HG02642 (cell line): ENCODE measurements at regions not wholly inside any gene's neighbourhood (a gene's known extent, or its start where the extent isn't known, plus 50 kb on each side); places are given as distances from the start of the nearest gene placed in this dataset.
"Not testable (repeated sequence)": the region's sequence is repeated elsewhere in the genome, so short reads cannot be mapped to it uniquely, and the experiment has no call there.

Experiments
- ATAC-seq: cut with Tn5 transposase; IDR thresholded peaks from one replicate; pipeline ENCODE4 v1.9.1; 2021; ENCODE audit warnings: mild to moderate bottlenecking; ENCODE audit not compliant: unreplicated experiment, poor library complexity

DNA sequence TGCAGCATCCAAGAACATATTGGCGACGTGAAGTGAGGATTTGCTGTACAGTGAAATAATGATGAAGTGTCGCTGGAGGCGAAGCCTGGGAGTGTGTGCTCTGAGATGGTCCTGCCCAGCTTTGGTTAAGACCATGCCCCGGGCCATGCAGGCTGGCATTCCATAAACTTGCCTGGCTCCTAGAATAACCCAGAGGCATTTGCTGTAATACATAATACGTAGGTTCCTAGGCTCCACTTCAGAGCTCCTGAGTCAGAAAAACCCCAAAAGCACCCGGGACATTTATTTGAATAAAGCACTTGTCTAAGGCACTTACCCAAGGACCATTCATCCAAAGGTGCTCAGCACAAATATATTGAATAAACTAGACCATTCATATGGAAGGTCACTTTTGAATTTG lies 279.3 kb downstream of the ABCC12 start:
- ATAC-seq, result no peak

DNA sequence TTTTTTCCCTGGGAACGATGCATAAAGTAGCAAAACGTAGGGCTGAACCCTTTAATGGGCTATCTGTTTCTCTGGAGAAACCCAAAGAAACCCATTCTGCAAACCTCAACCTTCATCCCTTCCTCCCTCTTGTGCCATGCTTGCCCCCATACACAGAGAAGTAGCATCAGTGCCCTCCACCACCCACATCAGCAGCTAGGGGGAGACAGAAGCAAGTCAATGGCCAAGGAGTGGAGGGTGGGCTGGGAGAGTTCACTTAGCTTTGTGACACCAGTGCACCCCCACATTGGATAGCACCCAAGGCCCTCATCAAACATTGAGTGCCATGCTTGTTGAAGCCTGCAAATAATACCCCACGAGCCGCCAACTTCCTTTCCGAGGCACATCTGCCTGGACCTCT lies 282.4 kb downstream of the ABCC12 start:
- ATAC-seq, result no peak

DNA sequence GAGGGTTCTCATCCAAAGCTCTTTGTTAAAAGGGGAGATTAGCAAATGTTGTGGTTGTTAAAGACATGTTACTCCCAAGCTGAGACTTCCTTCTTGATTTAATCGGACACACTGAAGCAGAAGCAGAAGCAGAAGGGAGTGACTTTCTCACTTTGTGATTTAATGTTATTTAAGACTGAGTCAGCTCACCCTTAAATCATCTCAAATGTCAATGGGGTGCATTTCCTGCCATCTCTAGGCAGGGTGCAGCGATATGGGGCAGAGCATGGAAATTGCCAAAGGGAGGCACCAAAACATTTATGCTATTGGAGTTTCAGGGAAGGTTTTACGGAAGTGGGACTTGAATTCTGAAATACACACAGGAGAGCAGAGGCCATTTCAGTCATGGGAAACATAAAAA lies 283.6 kb downstream of the ABCC12 start:
- no peak for ATAC-seq

- no peak for ATAC-seq
Measured at GRCh38 chr16:47866423-47866822, 289.4 kb downstream of the ABCC12 start.

- no peak for ATAC-seq
Measured at GRCh38 chr16:47865337-47865855, 290.4 kb downstream of the ABCC12 start.

DNA sequence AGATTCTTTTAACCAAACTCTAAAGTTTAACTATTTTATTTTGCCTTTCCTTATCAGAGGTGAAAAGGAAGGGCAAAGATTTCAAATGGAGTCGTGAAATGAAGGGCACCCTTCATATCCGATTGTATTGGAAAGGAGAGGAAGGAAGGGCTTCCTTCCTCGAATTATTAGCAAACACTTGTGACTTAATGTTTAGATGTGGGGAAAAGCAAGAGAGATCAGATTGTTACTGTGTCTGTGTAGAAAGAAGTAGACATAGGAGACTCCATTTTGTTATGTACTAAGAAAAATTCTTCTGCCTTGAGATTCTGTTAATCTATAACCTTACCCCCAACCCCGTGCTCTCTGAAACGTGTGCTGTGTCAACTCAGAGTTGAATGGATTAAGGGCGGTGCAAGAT lies 291.5 kb downstream of the ABCC12 start:
- not testable (repeated sequence) for ATAC-seq

DNA sequence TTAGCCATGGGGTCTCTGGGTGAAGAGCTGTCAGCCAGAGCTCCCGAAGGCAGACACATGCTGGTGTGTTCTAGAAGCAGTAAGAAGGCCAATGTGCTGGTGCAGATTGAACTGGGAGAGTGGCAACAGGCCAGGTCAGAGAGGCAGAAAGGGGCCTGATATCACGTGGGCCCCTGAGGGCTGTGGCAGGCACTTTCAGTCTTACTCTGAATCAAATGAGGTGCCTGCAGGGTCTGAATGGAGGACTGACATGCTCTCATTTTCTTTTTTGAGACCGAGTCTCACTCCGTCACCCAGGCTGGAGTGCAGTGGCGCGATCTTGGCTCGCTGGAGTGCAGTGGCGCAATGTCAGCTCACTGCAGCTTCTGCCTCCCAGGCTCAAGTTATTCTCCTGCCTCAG lies 293.8 kb downstream of the ABCC12 start:
- no peak for ATAC-seq

DNA sequence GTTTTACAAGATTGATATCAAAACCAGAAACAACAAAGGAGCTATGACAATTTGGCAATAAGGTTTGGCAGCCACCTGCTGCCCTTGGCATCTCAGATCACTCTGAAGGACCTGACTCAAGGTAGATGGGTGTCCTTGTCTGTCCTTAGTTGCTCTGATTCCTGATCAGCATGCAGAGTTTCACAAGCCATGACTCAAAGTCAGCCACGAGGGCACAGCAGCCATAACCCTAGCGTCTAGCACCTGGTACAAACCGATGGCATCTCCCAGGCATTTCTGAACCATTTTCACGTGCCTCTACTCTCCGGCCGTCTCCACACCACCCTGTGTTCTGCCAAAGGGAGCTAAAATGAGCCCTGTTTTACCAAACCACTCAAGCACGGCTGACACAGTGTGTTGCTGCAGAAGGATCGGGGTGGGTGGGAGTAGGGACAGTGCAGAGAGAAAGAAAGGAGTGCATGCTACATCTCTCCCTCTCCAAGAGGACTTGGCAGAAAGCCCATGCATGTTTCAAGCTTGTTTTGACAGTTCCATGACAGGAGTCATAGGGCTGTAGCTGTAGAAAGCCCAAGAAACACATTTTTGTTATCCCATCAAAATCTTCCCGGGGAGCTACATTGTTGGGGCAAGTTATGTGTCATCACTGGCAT lies 297.3 kb downstream of the ABCC12 start:
- no peak for ATAC-seq

DNA sequence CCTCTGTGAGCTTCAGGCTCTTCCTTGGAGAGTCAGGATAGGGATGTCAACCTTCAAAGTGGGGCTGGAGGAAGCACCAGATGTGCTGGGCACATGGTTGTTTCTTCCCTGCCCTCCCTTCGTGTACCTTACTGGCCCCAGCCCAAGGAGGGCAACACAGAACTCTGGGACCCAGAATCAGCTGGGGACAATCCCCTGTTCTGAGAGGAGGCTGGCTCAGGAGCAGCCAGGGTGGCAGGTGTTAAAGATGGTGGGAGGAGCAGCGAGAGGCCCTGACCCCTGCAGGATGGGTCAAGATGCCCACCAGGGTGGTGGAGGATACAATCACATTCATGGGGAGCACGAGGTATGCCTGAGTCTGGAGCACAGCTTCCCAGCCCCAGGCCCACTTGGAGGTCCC lies 300.4 kb downstream of the ABCC12 start:
- ATAC-seq, result no peak

DNA sequence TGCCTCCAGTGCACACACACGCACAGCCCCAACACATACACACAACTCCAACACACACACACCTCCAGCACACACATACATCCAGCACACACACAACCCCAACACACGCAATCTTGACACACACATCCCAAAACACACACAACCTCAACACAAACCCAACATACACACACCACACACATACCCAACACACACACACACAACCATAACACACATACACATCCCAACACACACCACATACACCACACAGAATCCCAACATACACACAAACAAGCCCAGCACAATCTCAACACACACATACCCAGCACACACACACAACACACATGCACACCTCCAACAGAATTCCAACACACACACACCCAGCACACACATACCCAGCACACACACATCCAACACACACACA lies 301.1 kb downstream of the ABCC12 start:
- ATAC-seq, result no peak

DNA sequence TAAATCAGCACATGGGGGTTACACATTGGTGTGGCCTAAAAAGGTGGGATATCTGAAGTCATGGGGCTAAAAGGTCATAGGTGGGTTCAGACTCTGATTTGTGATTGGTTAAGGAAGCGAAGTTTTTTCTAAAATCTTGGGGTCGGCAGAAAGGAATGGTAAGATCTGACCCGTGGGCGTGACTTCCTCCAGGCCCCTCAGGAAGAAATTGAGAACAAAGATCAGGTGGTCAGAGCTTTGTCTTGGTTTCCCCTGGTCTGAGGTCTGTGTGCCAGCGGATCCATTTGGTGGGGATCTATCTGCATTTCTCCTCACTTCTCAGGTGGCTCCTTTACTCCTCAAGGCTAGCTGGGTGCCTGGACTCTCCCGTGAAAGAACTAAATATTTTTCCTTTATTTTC lies 302.8 kb downstream of the ABCC12 start:
- ATAC-seq, result no peak

DNA sequence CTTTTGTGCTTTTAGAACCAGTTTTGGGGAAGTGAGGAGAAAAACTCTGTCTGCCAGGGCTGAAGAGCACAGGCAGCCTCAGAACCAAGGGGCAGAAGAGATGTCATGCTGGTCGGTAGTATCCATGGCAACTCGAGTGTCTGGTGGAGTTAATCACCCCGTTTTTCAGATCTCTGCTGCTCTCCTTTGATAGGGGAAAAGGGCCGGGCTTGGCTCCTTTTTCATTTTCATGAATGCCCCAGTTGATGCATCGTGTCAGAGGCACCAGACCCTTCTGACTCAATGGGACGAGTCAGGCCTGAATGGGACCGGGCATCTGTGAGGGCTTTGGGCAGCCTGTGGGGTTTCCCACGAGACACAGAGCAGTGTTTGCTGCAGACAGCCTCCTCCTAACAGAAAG lies 304.6 kb downstream of the ABCC12 start:
- ATAC-seq, result no peak

- no peak for ATAC-seq
Measured at GRCh38 chr16:47849736-47850135, 306.1 kb downstream of the ABCC12 start.

DNA sequence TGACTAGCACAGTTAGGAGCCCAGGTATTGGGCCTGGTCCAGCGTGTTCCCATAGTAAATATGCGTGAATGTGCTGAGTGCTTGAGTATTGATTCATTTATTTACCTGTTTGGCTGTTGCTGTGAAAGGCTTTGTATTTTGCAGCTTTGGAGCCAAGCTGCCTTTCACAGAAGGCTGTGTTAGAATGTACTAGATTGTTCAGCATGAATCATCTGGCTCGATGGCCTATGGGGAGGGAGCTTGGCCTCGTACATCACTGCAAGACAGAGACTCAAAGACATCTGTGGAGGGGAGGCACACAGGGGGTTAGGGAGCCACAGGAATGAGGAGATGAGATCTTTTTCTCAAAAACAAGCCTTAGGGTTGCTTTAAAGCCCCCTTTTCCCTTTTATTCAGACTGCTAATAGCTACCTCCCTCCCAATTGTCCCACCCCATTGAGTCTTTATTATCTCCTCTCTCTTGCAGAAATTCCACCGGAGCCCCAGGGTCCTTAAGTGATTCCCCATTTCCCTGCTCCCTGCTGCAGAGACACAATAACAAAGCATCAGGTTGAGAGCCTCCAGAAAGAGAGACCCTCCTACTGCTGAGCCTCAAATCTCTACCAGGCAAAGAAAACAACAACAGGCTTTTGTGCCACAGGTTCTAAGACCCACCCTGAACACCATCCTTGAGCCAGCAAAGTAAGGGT lies 307.2 kb downstream of the ABCC12 start:
- no peak for ATAC-seq

- no peak for ATAC-seq
Measured at GRCh38 chr16:47847220-47847970, 308.4 kb downstream of the ABCC12 start.

DNA sequence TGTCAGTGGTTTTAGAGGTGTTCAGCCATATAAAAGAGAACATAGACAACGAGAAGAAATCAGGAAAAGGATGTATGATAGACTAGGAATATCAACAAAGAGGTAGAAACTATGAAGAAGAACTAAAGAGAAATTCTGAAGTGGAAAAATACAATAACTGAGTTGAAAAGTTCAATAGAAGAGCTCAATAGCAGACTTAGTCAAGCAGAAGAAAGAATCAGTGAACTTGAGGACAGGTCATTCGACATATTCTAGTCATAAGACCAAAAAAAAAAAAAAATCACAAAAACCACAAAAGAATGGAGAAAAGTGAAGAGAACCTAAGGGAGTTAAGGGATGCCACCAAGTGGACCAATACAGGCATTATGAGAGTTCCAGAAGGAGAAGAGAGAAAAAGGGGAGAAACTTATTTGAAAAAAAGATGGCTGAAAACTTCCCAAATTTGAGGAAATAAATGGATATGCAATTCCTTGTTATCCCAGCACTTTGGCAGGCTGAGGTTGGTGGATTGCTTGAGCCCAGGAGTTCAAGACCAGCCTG lies 321.2 kb downstream of the ABCC12 start:
- ATAC-seq, result no peak

GRCh38 chr16:47833771-47834170 lies 322.0 kb downstream of the ABCC12 start:
- ATAC-seq, result no peak

GRCh38 chr16:47829850-47830600 lies 325.8 kb downstream of the ABCC12 start:
- no peak for ATAC-seq

DNA sequence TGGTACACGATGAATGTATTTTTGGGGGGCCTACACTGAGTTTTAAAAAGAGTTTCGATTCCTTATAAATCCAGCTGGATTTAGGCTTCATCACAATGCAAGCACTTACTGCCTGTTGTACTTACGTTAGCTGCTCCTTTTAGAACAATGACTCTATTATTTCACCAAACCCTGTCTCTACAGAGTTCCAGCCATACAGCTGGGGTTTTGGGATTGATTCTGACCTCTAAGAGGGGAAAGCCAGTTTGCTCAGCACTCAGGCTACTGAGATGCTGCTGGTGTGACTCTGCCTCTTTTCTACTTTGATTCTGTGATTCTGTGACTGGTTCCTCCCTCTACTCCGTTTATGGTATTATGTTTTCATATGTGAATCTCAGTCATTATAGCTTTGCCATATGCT lies 329.7 kb downstream of the ABCC12 start:
- ATAC-seq, result no peak

DNA sequence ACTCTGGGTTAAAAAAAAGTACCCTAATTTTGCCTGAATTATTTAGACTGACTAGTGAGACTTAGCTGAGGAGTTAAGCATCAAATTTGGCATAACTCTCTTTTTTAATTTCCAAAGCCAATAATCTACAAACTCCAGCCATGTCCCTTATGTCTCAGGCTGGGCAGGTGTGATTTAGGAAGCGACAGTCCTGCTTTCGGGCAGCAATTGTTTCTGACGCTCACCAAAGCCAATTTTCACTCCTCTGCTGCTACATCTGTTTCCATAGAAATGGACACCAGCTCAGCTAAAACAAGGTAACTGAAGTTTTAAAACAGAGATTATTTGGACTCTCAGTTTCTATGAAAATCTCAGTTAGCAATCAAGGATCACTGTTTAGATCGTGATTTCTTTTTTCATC lies 338.7 kb downstream of the ABCC12 start:
- no peak for ATAC-seq
